ENCODE measurements at regions not wholly inside any gene's neighbourhood (a gene's known extent, or its start where the extent isn't known, plus 50 kb on each side); places are given as distances from the start of the nearest gene placed in this dataset.

DNA sequence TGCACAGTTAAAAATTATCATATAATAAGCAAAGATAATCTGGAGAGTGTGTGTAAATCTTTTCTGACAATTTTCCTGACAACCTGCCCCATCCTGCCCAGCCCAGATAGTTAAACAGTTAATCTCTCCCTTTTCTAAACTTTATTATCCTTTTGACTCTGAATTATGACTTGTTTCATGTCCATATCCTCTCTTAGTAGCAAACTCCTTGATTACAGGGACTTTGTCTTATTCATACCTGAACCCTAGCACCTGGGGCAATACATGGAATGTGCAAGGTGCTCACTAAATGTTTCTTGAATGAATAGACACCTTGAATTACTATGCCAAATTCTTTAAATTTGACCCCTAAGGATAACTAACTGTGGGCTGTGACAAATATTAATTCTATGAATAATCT, 186.7 kb downstream of the FAM170A start:
- Mint-ChIP-seq H3K4me3 (no peak overlapping the region), H3K27me3 (ENCODE audit: insufficient read depth) (no peaks in the 10 kb centered on the region), H3K27ac (no peak overlapping the region), H3K9me3 (peaks cover 10% of the 10 kb centered on the region; the same call in 1 of the 2 replicates), H3K4me1 (ENCODE audit: low read depth) (no peaks in the 10 kb centered on the region), H3K36me3 (ENCODE audit: low read depth) (no peaks in the 10 kb centered on the region)
- no peak for TF ChIP-seq CTCF (IDR thresholded peaks at IDR 0.05)
- no peak for DNase-seq

GRCh38 chr5:119820016-119820415, 190.7 kb downstream of the FAM170A start:
- peaks cover 3% of the 10 kb centered on the region; the same call in 1 of the 2 replicates for H3K9me3 Mint-ChIP-seq
- no peak overlapping the region for H3K27ac Mint-ChIP-seq
- H3K4me1 Mint-ChIP-seq (ENCODE audit: low read depth), result no peaks in the 10 kb centered on the region
- H3K27me3 Mint-ChIP-seq (ENCODE audit: insufficient read depth), result no peaks in the 10 kb centered on the region
- DNase-seq, result no peak
- TF ChIP-seq CTCF (IDR thresholded peaks at IDR 0.05), result no peak
- H3K36me3 Mint-ChIP-seq (ENCODE audit: low read depth), result no peaks in the 10 kb centered on the region
- no peak overlapping the region for H3K4me3 Mint-ChIP-seq

- no peaks in the 10 kb centered on the region for H3K9me3 Mint-ChIP-seq
- no peaks in the 10 kb centered on the region for H3K27me3 Mint-ChIP-seq (ENCODE audit: insufficient read depth)
- H3K36me3 Mint-ChIP-seq (ENCODE audit: low read depth), result no peaks in the 10 kb centered on the region
- H3K27ac Mint-ChIP-seq, result no peak overlapping the region
- no peaks in the 10 kb centered on the region for H3K4me1 Mint-ChIP-seq (ENCODE audit: low read depth)
- H3K4me3 Mint-ChIP-seq, result no peak overlapping the region
- DNase-seq, result no peak
- no peak for TF ChIP-seq CTCF (IDR thresholded peaks at IDR 0.05)
These were observed 191.2 kb downstream of the FAM170A start for GRCh38 chr5:119820608-119821007.

- Mint-ChIP-seq H3K36me3 (ENCODE audit: low read depth) (no peaks in the 10 kb centered on the region), H3K9me3 (no peaks in the 10 kb centered on the region), H3K4me3 (no peak overlapping the region), H3K27ac (no peak overlapping the region), H3K4me1 (ENCODE audit: low read depth) (no peaks in the 10 kb centered on the region), H3K27me3 (ENCODE audit: insufficient read depth) (no peaks in the 10 kb centered on the region)
- no peak for DNase-seq
- no peak for TF ChIP-seq CTCF (IDR thresholded peaks at IDR 0.05)
These were observed 199.2 kb downstream of the FAM170A start for GRCh38 chr5:119828541-119828940.

GRCh38 chr5:119829341-119829740, 200.0 kb downstream of the FAM170A start:
- Mint-ChIP-seq H3K4me1 (ENCODE audit: low read depth) (no peaks in the 10 kb centered on the region), H3K4me3 (no peak overlapping the region), H3K27ac (no peak overlapping the region), H3K36me3 (ENCODE audit: low read depth) (no peaks in the 10 kb centered on the region), H3K9me3 (no peaks in the 10 kb centered on the region), H3K27me3 (ENCODE audit: insufficient read depth) (no peaks in the 10 kb centered on the region)
- TF ChIP-seq CTCF (IDR thresholded peaks at IDR 0.05), result no peak
- DNase-seq, result no peak

- Mint-ChIP-seq H3K4me3 (no peak overlapping the region), H3K27me3 (ENCODE audit: insufficient read depth) (no peaks in the 10 kb centered on the region), H3K9me3 (peaks cover 5% of the 10 kb centered on the region; the same call in 1 of the 2 replicates), H3K4me1 (ENCODE audit: low read depth) (no peaks in the 10 kb centered on the region), H3K27ac (no peak overlapping the region), H3K36me3 (ENCODE audit: low read depth) (no peaks in the 10 kb centered on the region)
- no peak for TF ChIP-seq CTCF (IDR thresholded peaks at IDR 0.05)
- DNase-seq, result no peak
These were observed 203.8 kb downstream of the FAM170A start for GRCh38 chr5:119833176-119833575.
